H9 (cell line): ENCODE measurements at regions not wholly inside any gene's neighbourhood (a gene's known extent, or its start where the extent isn't known, plus 50 kb on each side); places are given as distances from the start of the nearest gene placed in this dataset.

Experiments
- DNase-seq: peaks from one replicate; pipeline ENCODE4 v3.0.0-alpha.2; 2017
- H2AFZ ChIP-seq: one replicate; pipeline ENCODE4 v1.6.1; 2013; ENCODE audit warnings: mild to moderate bottlenecking, low read length, control low read depth, moderate library complexity
- H2AK5ac ChIP-seq: 2 replicates; pipeline ENCODE4 v1.6.1; 2013; ENCODE audit warnings: low read length, control low read depth, mixed read lengths; ENCODE audit not compliant: insufficient read length
- H2BK120ac ChIP-seq: one replicate; pipeline ENCODE4 v1.6.1; 2013; ENCODE audit warnings: low read depth, mild to moderate bottlenecking, low read length, control low read depth, inconsistent platforms; ENCODE audit not compliant: poor library complexity, severe bottlenecking
- H2BK12ac ChIP-seq: 2 replicates; pipeline ENCODE4 v1.6.1; 2013; ENCODE audit warnings: low read length, control low read depth, mixed read lengths, low read depth; ENCODE audit not compliant: insufficient read length
- H2BK15ac ChIP-seq: 2 replicates; pipeline ENCODE4 v1.6.1; 2013; ENCODE audit warnings: low read depth, low read length, control low read depth
- H2BK20ac ChIP-seq: one replicate; pipeline ENCODE4 v1.6.1; 2013; ENCODE audit warnings: low read depth, mild to moderate bottlenecking, low read length, control low read depth, inconsistent platforms; ENCODE audit not compliant: poor library complexity, severe bottlenecking
- H2BK5ac ChIP-seq: 2 replicates; pipeline ENCODE4 v1.6.1; 2013; ENCODE audit warnings: low read length, control low read depth, mixed read lengths; ENCODE audit not compliant: insufficient read length
- H3K14ac ChIP-seq: 2 replicates; pipeline ENCODE4 v1.6.1; 2013; ENCODE audit warnings: low read length, control low read depth; ENCODE audit not compliant: insufficient read depth
- H3K18ac ChIP-seq: 2 replicates; pipeline ENCODE4 v1.6.1; 2013; ENCODE audit warnings: low read depth, mild to moderate bottlenecking, mixed read lengths, low read length, control low read depth; ENCODE audit not compliant: insufficient read length
- H3K23ac ChIP-seq: 2 replicates; pipeline ENCODE4 v1.6.1; 2013; ENCODE audit warnings: low read length, control low read depth, mixed read lengths, low read depth; ENCODE audit not compliant: insufficient read length
- H3K23me2 ChIP-seq: 2 replicates; pipeline ENCODE4 v1.6.1; 2013; ENCODE audit warnings: low read depth, mild to moderate bottlenecking, mixed read lengths, low read length, control low read depth; ENCODE audit not compliant: insufficient read length, poor library complexity, severe bottlenecking
- H3K27ac ChIP-seq: 2 replicates; pipeline ENCODE4 v1.5.1; 2013; ENCODE audit warnings: low read length, control low read depth, mixed read lengths, low read depth; ENCODE audit not compliant: insufficient read length
- H3K27me3 ChIP-seq: 2 replicates; pipeline ENCODE4 v1.6.1; 2013; ENCODE audit warnings: low read length, control low read depth, inconsistent platforms; ENCODE audit not compliant: insufficient read depth
- H3K4ac ChIP-seq: 2 replicates; pipeline ENCODE4 v1.6.1; 2013; ENCODE audit warnings: low read depth, mild to moderate bottlenecking, control low read depth, inconsistent platforms, low read length, moderate library complexity
- H3K4me1 ChIP-seq: 2 replicates; pipeline ENCODE4 v1.6.1; 2013; ENCODE audit warnings: low read length, control low read depth, inconsistent platforms; ENCODE audit not compliant: insufficient read depth
- H3K4me2 ChIP-seq: 2 replicates; pipeline ENCODE4 v1.6.1; 2013; ENCODE audit warnings: low read length, control low read depth, mixed read lengths; ENCODE audit not compliant: insufficient read length, insufficient read depth
- H3K56ac ChIP-seq: 2 replicates; pipeline ENCODE4 v1.6.1; 2013; ENCODE audit warnings: low read depth, mild to moderate bottlenecking, mixed read lengths, low read length, control low read depth; ENCODE audit not compliant: insufficient read length
- H3K79me1 ChIP-seq: 2 replicates; pipeline ENCODE4 v1.6.1; 2013; ENCODE audit warnings: low read depth, mild to moderate bottlenecking, moderate library complexity, low read length, control low read depth, inconsistent platforms; ENCODE audit not compliant: insufficient read depth, poor library complexity, severe bottlenecking
- H3K79me2 ChIP-seq: 2 replicates; pipeline ENCODE4 v1.6.1; 2013; ENCODE audit warnings: low read length, control low read depth, inconsistent platforms; ENCODE audit not compliant: insufficient read depth
- H3K9ac ChIP-seq: 2 replicates; pipeline ENCODE4 v1.6.1; 2013; ENCODE audit warnings: low read length, control low read depth, mixed read lengths; ENCODE audit not compliant: insufficient read length; ENCODE audit errors: extremely low read depth
- H3K9me3 ChIP-seq: one replicate; pipeline ENCODE4 v1.6.1; 2013; ENCODE audit warnings: low read depth, low read length, inconsistent platforms; ENCODE audit not compliant: control insufficient read depth
- H3T11ph ChIP-seq: one replicate; pipeline ENCODE4 v1.6.1; 2013; ENCODE audit warnings: mild to moderate bottlenecking, low read length, control low read depth, inconsistent platforms
- H4K20me1 ChIP-seq: one replicate; pipeline ENCODE4 v1.6.1; 2013; ENCODE audit not compliant: control insufficient read depth, insufficient read length, insufficient read depth
- H4K5ac ChIP-seq: 2 replicates; pipeline ENCODE4 v1.6.1; 2013; ENCODE audit warnings: low read depth, mild to moderate bottlenecking, mixed read lengths, low read length, control low read depth; ENCODE audit not compliant: insufficient read length
- H4K8ac ChIP-seq: replicated peaks from 2 replicates; pipeline ENCODE4 v1.6.1; 2013; ENCODE audit warnings: low read length, control low read depth, mixed read lengths, low read depth; ENCODE audit not compliant: insufficient read length
- H4K91ac ChIP-seq: 2 replicates; pipeline ENCODE4 v1.6.1; 2013; ENCODE audit warnings: low read depth, mild to moderate bottlenecking, moderate library complexity, mixed read lengths, low read length, control low read depth; ENCODE audit not compliant: insufficient read length
- H3K27ac Mint-ChIP-seq, 3 experiments: 2 replicates in 2 of 3; 3 replicates in 1 of 3; pipeline ENCODE4 v1.8.0; 2020 to 2021; ENCODE audit warnings: mixed read lengths in 3 of 3, mild to moderate bottlenecking in 1 of 3, moderate library complexity in 1 of 3
- H3K27me3 Mint-ChIP-seq: 2 replicates; pipeline ENCODE4 v1.8.0; 2021; ENCODE audit warnings: low read depth, mild to moderate bottlenecking, moderate library complexity, mixed read lengths
- H3K36me3 Mint-ChIP-seq, 3 experiments: 2 replicates in 2 of 3; 3 replicates in 1 of 3; pipeline ENCODE4 v1.8.0; 2020 to 2021; ENCODE audit warnings: low read depth in 3 of 3, mixed read lengths in 3 of 3; ENCODE audit not compliant: insufficient read depth in 1 of 3
- H3K4me1 Mint-ChIP-seq, 2 experiments: 2 replicates each; pipeline ENCODE4 v1.8.0; 2020; ENCODE audit warnings: mixed read lengths in 2 of 2
- H3K4me3 Mint-ChIP-seq, 2 experiments: 2 replicates in 1 of 2; 3 replicates in 1 of 2; pipeline ENCODE4 v1.8.0; 2020 to 2021; ENCODE audit warnings: mild to moderate bottlenecking in 2 of 2, mixed read lengths in 2 of 2, moderate library complexity in 1 of 2
- H3K9me3 Mint-ChIP-seq, 2 experiments: 2 replicates in 1 of 2; 3 replicates in 1 of 2; pipeline ENCODE4 v1.8.0; 2020; ENCODE audit warnings: mild to moderate bottlenecking in 2 of 2, mixed read lengths in 2 of 2, moderate library complexity in 1 of 2
- CTCF ChIP-seq: fragments of 200-600 bp; sonication (generic); conservative IDR thresholded peaks from 3 replicates; pipeline ENCODE4 v1.8.0; 2021; ENCODE audit warnings: antibody characterized with exemption, mild to moderate bottlenecking
- WGBS: extraction: QIAGEN DNeasy Blood & Tissue Kit; methylation state at CpG from one replicate; pipeline ENCODE4 v1.1.7; 2013; ENCODE audit warnings: missing lambda C conversion rate, low lambda C conversion rate, mixed read lengths; ENCODE audit not compliant: insufficient read length; ENCODE audit errors: extremely low coverage; 5-methylcytosine and 5-hydroxymethylcytosine counted together

GRCh38 chr2:157158111-157158510, 99.4 kb upstream of the GALNT5 start:
- Mint-ChIP-seq H3K4me3 (no peak overlapping the region), H3K36me3 (no peaks in the 10 kb centered on the region), H3K27ac (no peak overlapping the region), H3K27me3 (no peaks in the 10 kb centered on the region), H3K4me1 (no peaks in the 10 kb centered on the region), H3K9me3 (no peaks in the 10 kb centered on the region)
- H3K4me2 ChIP-seq = no peak overlapping the region
- H4K8ac ChIP-seq = no peak overlapping the region
- H3K14ac ChIP-seq = no peak overlapping the region
- H2BK120ac ChIP-seq = no peak overlapping the region
- no peak overlapping the region for H2BK12ac ChIP-seq
- TF ChIP-seq CTCF = no peak
- no CpG with 5 or more reads among the region's 1 CpG for WGBS
- no peaks in the 10 kb centered on the region for H3K4me1 ChIP-seq
- H3K23me2 ChIP-seq = no peaks in the 10 kb centered on the region
- no peaks in the 10 kb centered on the region for H3K79me1 ChIP-seq
- no peaks in the 10 kb centered on the region for H3K79me2 ChIP-seq
- no peak overlapping the region for H2AK5ac ChIP-seq
- H4K5ac ChIP-seq = no peak overlapping the region
- no peak overlapping the region for H3K4ac ChIP-seq
- no peak overlapping the region for H3T11ph ChIP-seq
- no peak overlapping the region for H3K18ac ChIP-seq
- no peak overlapping the region for H2BK15ac ChIP-seq
- H4K91ac ChIP-seq = no peak overlapping the region
- no peak overlapping the region for H2BK5ac ChIP-seq
- H3K27ac ChIP-seq = no peak overlapping the region
- no peak overlapping the region for H3K23ac ChIP-seq
- H3K9ac ChIP-seq = no peak overlapping the region
- no peaks in the 10 kb centered on the region for H4K20me1 ChIP-seq
- no peaks in the 10 kb centered on the region for H3K9me3 ChIP-seq
- H2AFZ ChIP-seq = no peak overlapping the region
- no peaks in the 10 kb centered on the region for H3K27me3 ChIP-seq
- no peak overlapping the region for H2BK20ac ChIP-seq
- H3K56ac ChIP-seq = no peak overlapping the region
- no peak for DNase-seq
